Panc1 (cell line): ENCODE measurements at regions not wholly inside any gene's neighbourhood (a gene's known extent, or its start where the extent isn't known, plus 50 kb on each side); places are given as distances from the start of the nearest gene placed in this dataset.

Source experiments
- ATAC-seq: fragments of 200-7000 bp; cut with Tn5 transposase; 2 replicates; pipeline ENCODE4 v1.9.1; 2020; ENCODE audit warnings: mild to moderate bottlenecking, moderate library complexity
- BruUV-seq: library from RNA; stranded (reverse); fragments of 400-500 nt; replicated peaks from 2 replicates; lab custom pipeline; 2021; lab: Mats Ljungman, UMichigan
- CTCF ChIA-PET: fragments of 300-600 bp; sonication (Branson Sonifier 250); formaldehyde crosslinking; loops from one replicate; lab custom pipeline; 2022; ENCODE audit warnings: antibody characterized with exemption; lab: Charles Lee
- POLR2A ChIA-PET: fragments of 300-600 bp; sonication (Branson Sonifier 250); formaldehyde crosslinking; loops from one replicate; lab custom pipeline; 2022; ENCODE audit warnings: antibody characterized with exemption; lab: Charles Lee
- DNase-seq: peaks from one replicate; pipeline ENCODE4 v3.0.0-alpha.2; 2010; ENCODE audit warnings: low read depth, low spot score
- H3K27ac ChIP-seq: 2 replicates; pipeline ENCODE4 v1.5.1; 2011; ENCODE audit warnings: mild to moderate bottlenecking, low read length, inconsistent platforms
- H3K27me3 ChIP-seq: fragments of 200-500 bp; sonication (Bioruptor generic); 2 replicates; pipeline ENCODE4 v1.6.0; 2014; ENCODE audit warnings: low read length, inconsistent platforms; ENCODE audit not compliant: control insufficient read depth, insufficient read depth
- H3K36me3 ChIP-seq: fragments of 200-500 bp; sonication (Bioruptor generic); 2 replicates; pipeline ENCODE4 v1.5.1; 2014; ENCODE audit warnings: inconsistent platforms, mild to moderate bottlenecking, low read length, moderate library complexity; ENCODE audit not compliant: control insufficient read depth, insufficient read depth
- H3K4me1 ChIP-seq: 2 replicates; pipeline ENCODE4 v1.5.1; 2011; ENCODE audit warnings: inconsistent platforms, mild to moderate bottlenecking, low read length, moderate library complexity; ENCODE audit not compliant: control insufficient read depth, insufficient read depth
- H3K4me3 ChIP-seq, 2 experiments: 2 replicates each; pipeline ENCODE4 v1.5.1; 2011 to 2012; ENCODE audit warnings: low read depth in 2 of 2, low read length in 2 of 2, mild to moderate bottlenecking in 2 of 2, inconsistent platforms in 1 of 2, moderate library complexity in 1 of 2
- H3K9me3 ChIP-seq: fragments of 200-500 bp; sonication (Bioruptor generic); 2 replicates; pipeline ENCODE4 v1.5.1; 2014; ENCODE audit warnings: low read depth, mild to moderate bottlenecking, inconsistent platforms, low read length, moderate library complexity; ENCODE audit not compliant: control insufficient read depth, insufficient read depth
- POLR2AphosphoS5 ChIP-seq: IDR thresholded peaks from 2 replicates; pipeline ENCODE4 v1.6.1; 2012; ENCODE audit warnings: mild to moderate bottlenecking, low read depth, low read length, moderate library complexity
- SIN3A ChIP-seq: IDR thresholded peaks from 2 replicates; pipeline ENCODE4 v1.6.1; 2012; ENCODE audit warnings: low read depth, mild to moderate bottlenecking, low read length, moderate library complexity, borderline replicate concordance; ENCODE audit not compliant: insufficient read depth
- TCF7L2 ChIP-seq: IDR thresholded peaks from 2 replicates; pipeline ENCODE4 v1.6.1; 2011; ENCODE audit warnings: mild to moderate bottlenecking, low read depth, low read length, inconsistent platforms
- in situ Hi-C: cut with HindIII; loops from 2 replicates; pipeline ENCODE4 v1.10.0; 2016; ENCODE audit warnings: low sequenced_read_pairs, low pct_unique_long_range_greater_than_20kb
- intact Hi-C: fragments of 100-400 bp; cut with micrococcal nuclease; formaldehyde crosslinking; loops from one replicate; pipeline ENCODE4 v1.10.0; 2022; ENCODE audit not compliant: unreplicated experiment
- TF ChIP-seq, protein P1 (sequence below), 2 experiments: IDR thresholded peaks; 2 replicates each; pipeline ENCODE4 v1.6.1; 2011 to 2012; ENCODE audit warnings: low read depth in 2 of 2, control low read depth in 1 of 2, low read length in 1 of 2, mild to moderate bottlenecking in 1 of 2, moderate library complexity in 1 of 2; ENCODE audit not compliant: insufficient read depth in 1 of 2
- TF ChIP-seq, protein P2 (sequence below): fragments of 450-650 bp; IDR thresholded peaks from 2 replicates; pipeline ENCODE4 v1.5.1; 2017; ENCODE audit warnings: mild to moderate bottlenecking

DNA sequence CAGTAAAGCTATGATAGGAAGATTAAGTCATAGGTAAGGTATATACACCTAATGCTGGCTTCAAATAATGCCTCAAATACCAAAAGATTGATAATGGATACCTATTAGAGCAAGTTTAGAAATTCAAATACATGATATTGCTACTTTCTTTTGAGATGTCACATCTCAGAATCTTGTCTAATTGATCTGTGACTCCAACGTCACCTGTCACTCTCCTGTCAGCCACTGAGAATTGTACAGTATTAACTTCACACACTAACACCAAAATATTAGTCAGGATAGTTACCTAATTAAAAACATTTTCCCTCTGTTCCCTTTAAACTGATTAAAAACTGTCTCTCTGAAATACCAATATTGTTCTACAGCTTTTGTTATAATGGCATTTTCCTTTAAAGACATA is 575.5 kb upstream of the ID4 start:
- no peak for TF ChIP-seq SIN3A
- TF ChIP-seq, protein P1, sequence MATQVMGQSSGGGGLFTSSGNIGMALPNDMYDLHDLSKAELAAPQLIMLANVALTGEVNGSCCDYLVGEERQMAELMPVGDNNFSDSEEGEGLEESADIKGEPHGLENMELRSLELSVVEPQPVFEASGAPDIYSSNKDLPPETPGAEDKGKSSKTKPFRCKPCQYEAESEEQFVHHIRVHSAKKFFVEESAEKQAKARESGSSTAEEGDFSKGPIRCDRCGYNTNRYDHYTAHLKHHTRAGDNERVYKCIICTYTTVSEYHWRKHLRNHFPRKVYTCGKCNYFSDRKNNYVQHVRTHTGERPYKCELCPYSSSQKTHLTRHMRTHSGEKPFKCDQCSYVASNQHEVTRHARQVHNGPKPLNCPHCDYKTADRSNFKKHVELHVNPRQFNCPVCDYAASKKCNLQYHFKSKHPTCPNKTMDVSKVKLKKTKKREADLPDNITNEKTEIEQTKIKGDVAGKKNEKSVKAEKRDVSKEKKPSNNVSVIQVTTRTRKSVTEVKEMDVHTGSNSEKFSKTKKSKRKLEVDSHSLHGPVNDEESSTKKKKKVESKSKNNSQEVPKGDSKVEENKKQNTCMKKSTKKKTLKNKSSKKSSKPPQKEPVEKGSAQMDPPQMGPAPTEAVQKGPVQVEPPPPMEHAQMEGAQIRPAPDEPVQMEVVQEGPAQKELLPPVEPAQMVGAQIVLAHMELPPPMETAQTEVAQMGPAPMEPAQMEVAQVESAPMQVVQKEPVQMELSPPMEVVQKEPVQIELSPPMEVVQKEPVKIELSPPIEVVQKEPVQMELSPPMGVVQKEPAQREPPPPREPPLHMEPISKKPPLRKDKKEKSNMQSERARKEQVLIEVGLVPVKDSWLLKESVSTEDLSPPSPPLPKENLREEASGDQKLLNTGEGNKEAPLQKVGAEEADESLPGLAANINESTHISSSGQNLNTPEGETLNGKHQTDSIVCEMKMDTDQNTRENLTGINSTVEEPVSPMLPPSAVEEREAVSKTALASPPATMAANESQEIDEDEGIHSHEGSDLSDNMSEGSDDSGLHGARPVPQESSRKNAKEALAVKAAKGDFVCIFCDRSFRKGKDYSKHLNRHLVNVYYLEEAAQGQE (IDR thresholded peaks at IDR 0.05; ENCODE audit: insufficient read depth in 1 of 2, low read depth in 2 of 2, low read length in 1 of 2): no peak
- TF ChIP-seq POLR2AphosphoS5: no peak
- TF ChIP-seq, protein P2, sequence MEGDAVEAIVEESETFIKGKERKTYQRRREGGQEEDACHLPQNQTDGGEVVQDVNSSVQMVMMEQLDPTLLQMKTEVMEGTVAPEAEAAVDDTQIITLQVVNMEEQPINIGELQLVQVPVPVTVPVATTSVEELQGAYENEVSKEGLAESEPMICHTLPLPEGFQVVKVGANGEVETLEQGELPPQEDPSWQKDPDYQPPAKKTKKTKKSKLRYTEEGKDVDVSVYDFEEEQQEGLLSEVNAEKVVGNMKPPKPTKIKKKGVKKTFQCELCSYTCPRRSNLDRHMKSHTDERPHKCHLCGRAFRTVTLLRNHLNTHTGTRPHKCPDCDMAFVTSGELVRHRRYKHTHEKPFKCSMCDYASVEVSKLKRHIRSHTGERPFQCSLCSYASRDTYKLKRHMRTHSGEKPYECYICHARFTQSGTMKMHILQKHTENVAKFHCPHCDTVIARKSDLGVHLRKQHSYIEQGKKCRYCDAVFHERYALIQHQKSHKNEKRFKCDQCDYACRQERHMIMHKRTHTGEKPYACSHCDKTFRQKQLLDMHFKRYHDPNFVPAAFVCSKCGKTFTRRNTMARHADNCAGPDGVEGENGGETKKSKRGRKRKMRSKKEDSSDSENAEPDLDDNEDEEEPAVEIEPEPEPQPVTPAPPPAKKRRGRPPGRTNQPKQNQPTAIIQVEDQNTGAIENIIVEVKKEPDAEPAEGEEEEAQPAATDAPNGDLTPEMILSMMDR: no peak
- TF ChIP-seq TCF7L2: no peak
- no peak for ATAC-seq
- ChIA-PET POLR2A (no interaction called here), CTCF (no interaction called here)
- Histone ChIP-seq H3K27me3 (no peaks in the 10 kb centered on the region), H3K9me3 (no peaks in the 10 kb centered on the region), H3K4me3 (no peak overlapping the region), H3K36me3 (no peaks in the 10 kb centered on the region), H3K4me1 (no peaks in the 10 kb centered on the region), H3K27ac (no peak overlapping the region)
- intact Hi-C loops: no loop called here
- no peak for DNase-seq
- no TSS peak for BruUV-seq
- in situ Hi-C loops: no loop called here

DNA sequence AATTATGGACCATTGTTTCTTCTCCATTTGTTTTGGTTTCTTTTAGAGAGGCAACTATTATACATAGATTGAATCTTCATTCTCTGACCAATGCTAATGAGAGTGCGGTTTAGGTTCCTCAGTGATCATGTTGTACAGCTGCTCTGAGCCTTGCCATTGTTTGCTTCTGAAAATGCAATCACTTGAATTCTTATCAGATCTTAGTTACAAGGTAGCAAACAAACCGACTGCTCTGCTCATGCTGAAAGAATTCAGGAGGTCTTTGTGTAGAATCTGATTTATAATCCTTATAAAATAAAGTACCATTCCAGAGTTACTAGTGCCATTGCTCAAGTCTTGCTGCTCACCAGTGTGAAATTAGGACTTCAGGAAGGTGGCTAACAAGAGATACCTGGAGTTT is 569.1 kb upstream of the ID4 start:
- ATAC-seq: peak; percentile 90
- ChIA-PET CTCF (no interaction called here), POLR2A (no interaction called here)
- peak overlapping the region; percentile 67 for H3K27ac ChIP-seq
- in situ Hi-C loops: no loop called here
- BruUV-seq: no TSS peak
- no peaks in the 10 kb centered on the region for H3K27me3 ChIP-seq
- intact Hi-C loops: no loop called here
- no peaks in the 10 kb centered on the region for H3K36me3 ChIP-seq
- TF ChIP-seq POLR2AphosphoS5 (no peak), TCF7L2 (peak; percentile 50; the same call in 1 of the 2 replicates)
- H3K9me3 ChIP-seq: no peaks in the 10 kb centered on the region
- no peak for DNase-seq
- H3K4me1 ChIP-seq: peaks cover 6% of the 10 kb centered on the region; the same call in 1 of the 2 replicates
- H3K4me3 ChIP-seq: no peak overlapping the region

DNA sequence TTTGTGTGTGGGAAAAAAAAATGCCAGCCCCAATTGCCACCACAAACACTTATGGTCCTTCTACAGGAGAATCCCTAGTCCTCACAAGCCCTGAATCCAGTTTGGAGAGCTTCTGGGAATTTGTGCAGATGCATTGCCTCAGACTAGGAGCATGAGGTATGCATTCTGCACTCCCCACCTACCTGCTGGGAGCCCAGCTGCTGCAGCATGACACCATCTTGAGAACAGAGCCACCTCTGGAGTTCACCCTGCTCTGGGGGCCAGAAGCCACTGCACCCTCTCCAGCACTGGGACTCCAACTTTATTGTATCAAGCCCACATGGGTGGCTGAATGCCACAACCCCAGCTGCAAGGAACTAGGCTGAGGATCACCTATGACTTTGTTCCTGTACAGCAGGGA is 568.5 kb upstream of the ID4 start:
- Histone ChIP-seq H3K27me3 (no peaks in the 10 kb centered on the region), H3K9me3 (no peaks in the 10 kb centered on the region), H3K27ac (peak overlapping the region; percentile 49), H3K4me3 (no peak overlapping the region), H3K4me1 (peaks cover 6% of the 10 kb centered on the region; the same call in 1 of the 2 replicates), H3K36me3 (no peaks in the 10 kb centered on the region)
- POLR2A ChIA-PET: no interaction called here
- intact Hi-C loops (no loop called here), in situ Hi-C loops (no loop called here)
- no TSS peak for BruUV-seq
- CTCF ChIA-PET: no interaction called here
- TF ChIP-seq TCF7L2: no peak
- TF ChIP-seq SIN3A: no peak
- TF ChIP-seq POLR2AphosphoS5: no peak
- TF ChIP-seq, protein P1 (IDR thresholded peaks at IDR 0.05; ENCODE audit: insufficient read depth in 1 of 2, low read depth in 2 of 2, low read length in 1 of 2): no peak
- TF ChIP-seq, protein P2: no peak
- ATAC-seq: peak; percentile 56
- DNase-seq: no peak
